ENCODE measurements at regions not wholly inside any gene's neighbourhood (a gene's known extent, or its start where the extent isn't known, plus 50 kb on each side); places are given as distances from the start of the nearest gene placed in this dataset.
"Not testable (repeated sequence)": the region's sequence is repeated elsewhere in the genome, so short reads cannot be mapped to it uniquely, and the experiment has no call there.

GRCh38 chr11:46223252-46223513, 54.3 kb upstream of the CREB3L1 start:
- no peak overlapping the region for H3K4me3 ChIP-seq (ENCODE audit: low read depth, low read length)
- no peak for DNase-seq (ENCODE audit: low read depth)

- H3K4me3 ChIP-seq (ENCODE audit: low read depth, low read length): no peak overlapping the region
- DNase-seq (ENCODE audit: low read depth): no peak
Measured at GRCh38 chr11:46222490-46223251, 54.8 kb upstream of the CREB3L1 start.

GRCh38 chr11:46220313-46220712, 57.1 kb upstream of the CREB3L1 start:
- no peak overlapping the region for H3K4me3 ChIP-seq (ENCODE audit: low read depth, low read length)
- no peak for DNase-seq (ENCODE audit: low read depth)

- H3K4me3 ChIP-seq (ENCODE audit: low read depth, low read length): no peak overlapping the region
- DNase-seq (ENCODE audit: low read depth): no peak
Measured at GRCh38 chr11:46216765-46217089, 60.7 kb upstream of the CREB3L1 start.

DNA sequence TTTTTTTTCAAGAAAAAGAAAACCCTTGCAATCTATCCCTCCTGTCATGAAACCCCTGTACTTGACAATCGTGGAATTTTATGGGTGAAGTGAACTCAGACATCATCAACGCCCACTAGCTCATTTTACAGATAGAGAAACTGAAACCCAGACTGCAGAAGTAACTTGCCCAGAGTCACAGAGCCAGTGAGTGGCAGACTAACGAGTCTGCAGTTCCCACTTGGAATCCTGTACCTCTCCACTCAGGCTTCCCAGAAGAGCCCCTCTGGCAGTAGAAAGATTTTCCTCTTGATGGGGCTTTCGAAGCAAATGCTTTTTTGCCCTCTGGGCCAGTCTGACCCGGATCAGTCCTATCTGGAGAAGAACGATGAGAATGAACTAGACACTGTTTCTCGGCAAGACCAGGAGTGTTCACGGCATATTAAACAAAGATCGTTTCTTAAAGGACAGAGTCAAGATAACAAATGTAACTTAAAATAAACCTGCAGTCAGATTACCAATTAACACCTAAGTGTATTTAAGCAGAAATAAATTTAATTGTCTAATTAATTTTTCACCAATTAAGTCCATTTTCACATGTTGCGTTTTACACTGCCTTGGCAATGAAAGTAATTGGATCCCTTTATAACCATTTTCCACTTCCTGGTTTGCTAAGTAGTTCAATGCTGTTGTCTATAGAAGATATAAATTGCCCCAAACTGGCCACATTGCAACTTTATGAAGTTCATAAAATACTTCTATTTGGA, 61.3 kb upstream of the CREB3L1 start:
- no peak for DNase-seq (ENCODE audit: low read depth)
- H3K4me3 ChIP-seq (ENCODE audit: low read depth, low read length): peak overlapping the region; percentile 20

DNA sequence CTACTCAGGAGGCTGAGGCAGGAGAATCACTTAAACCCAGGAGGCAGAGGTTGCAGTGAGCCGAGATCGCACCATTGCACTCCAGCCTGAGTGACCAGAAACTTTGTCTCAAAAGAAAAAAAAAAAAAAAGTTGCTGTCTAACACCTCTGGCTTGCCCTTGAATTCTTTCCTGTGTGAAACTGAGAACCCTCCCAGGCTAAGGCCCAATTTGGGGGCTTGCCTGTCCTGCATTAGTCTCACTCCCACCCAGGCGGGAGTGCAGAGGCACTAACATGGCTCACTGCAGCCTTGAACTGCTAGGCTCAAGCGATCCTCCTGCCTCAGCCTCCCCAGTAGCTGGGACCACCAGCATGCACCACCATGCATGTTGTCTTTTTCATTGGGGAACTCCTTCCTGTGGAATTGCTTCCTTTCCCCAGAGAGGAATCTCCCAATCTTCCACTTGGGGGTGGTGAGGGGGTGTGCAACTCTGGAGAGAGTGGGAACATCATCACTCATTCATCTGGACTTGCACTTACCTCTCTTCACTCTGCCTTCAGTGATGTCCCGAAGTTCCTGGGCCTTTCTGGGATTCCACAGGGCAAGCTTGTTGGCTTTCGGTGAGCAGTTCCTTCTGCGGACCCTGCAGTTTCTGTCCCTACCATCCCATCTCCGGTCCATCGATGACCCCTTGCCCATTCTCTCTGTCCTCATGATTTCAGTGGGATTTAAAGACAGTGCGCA, 62.1 kb upstream of the CREB3L1 start:
- no peak overlapping the region for H3K4me3 ChIP-seq (ENCODE audit: low read depth, low read length)
- no peak for DNase-seq (ENCODE audit: low read depth)

DNA sequence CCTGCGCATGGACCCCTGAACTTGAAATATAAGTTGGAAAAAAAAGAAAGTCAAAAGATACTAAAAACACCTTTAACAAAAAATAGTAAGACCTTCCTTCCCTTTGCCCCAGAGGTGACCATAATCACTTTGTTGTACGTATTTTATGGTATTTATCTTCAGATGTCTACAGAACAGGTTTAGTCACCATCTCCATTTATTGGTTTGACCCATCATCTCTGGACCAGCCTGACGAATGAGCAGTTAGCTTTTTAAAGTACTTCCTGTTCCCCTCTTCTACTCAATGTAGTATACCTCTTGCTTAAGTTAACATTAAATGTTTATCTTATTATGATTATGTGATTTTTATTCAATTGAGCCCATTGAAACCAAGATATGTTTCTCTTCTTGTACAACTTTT, 64.7 kb upstream of the CREB3L1 start:
- H3K4me3 ChIP-seq (ENCODE audit: low read depth, low read length): no peak overlapping the region
- DNase-seq (ENCODE audit: low read depth): no peak

GRCh38 chr11:46210856-46211255, 66.6 kb upstream of the CREB3L1 start:
- no peak for DNase-seq (ENCODE audit: low read depth)
- H3K4me3 ChIP-seq (ENCODE audit: low read depth, low read length): no peak overlapping the region

- H3K4me3 ChIP-seq (ENCODE audit: low read depth, low read length): no peak overlapping the region
- peak; percentile 46 for DNase-seq (ENCODE audit: low read depth)
Measured at GRCh38 chr11:46210133-46210636, 67.3 kb upstream of the CREB3L1 start.

DNA sequence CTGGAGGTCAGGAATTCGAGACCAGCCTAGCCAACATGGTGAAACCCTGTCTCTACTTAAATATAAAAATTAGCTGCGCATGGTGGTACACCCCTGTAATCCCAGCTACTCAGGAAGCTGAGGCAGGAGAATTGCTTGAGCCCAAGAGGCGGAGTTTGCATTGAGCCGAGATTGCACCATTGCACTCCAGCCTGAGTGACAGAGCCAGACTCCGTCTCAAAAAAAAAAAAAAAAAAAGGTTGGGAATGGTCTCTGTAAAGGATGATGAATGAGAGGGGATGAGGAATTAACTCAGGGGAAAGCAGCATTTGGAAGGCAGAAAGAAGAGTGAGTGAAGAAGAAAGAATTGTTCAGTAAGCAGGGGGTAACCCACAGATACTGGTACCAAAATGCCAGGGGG, 67.8 kb upstream of the CREB3L1 start:
- not testable (repeated sequence) for DNase-seq (ENCODE audit: low read depth)

DNA sequence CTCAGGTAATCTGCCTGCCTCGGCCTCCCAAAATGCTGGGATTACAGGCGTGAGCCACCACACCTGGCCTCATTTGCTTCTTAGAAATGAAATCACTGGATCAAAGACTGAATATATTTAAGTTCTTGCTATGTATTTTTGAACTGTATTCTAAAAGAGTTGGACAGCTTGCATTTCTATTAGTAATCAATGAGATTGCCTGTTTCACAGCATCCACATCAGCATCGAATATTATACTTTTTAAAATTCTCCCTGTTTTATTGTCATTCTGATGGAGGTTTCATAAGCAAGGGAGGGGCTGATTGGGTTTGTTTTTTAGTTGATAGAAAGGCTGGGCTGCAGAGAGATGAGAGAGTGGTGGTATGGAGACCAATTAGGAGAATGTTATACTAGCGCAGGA, 68.7 kb upstream of the CREB3L1 start:
- no peak overlapping the region for H3K4me3 ChIP-seq (ENCODE audit: low read depth, low read length)
- no peak for DNase-seq (ENCODE audit: low read depth)

More for the DNA sequence above, 67.8 kb upstream of the CREB3L1 start:
- H3K4me3 ChIP-seq (ENCODE audit: low read depth, low read length): not testable (repeated sequence)

DNA sequence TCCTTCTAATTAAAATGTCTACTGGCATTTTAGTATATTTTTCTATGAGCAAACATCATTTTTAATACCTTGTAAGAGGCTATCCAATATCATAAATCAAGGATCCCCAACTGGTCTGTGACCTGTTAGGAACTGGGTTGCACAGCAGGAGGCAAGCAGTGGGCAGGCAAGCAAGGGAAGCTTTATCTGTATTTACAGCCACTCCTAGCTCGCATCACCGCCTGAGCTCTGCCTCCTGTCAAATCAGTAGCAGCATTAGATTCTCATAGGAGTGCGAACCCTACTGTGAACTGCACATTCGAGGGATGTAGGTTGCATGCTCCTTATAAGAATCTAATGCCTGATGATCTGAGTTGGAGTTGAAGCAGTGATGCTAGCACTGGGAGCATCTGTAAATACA, 70.2 kb upstream of the CREB3L1 start:
- no peak for DNase-seq (ENCODE audit: low read depth)
- H3K4me3 ChIP-seq (ENCODE audit: low read depth, low read length): no peak overlapping the region

DNA sequence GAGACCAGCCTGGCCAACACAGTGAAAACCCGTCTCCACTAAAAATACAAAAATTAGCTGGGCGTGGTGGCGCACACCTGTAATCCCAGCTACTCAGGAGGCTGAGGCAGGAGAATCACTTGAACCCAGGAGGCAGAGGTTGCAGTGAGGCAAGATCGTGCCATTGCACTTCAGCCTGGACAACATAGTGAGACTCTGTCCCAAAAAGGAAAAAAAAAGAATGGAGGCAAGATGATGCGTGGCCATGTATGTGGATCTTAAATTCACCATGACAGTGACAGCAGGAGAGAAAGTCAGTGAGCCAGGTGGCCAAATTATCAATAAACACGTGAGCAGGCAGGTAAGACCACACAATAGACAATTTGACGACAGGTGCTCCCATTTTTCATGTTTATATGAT, 73.0 kb upstream of the CREB3L1 start:
- DNase-seq (ENCODE audit: low read depth); H3K4me3 ChIP-seq (ENCODE audit: low read depth, low read length): not testable (repeated sequence)

DNA sequence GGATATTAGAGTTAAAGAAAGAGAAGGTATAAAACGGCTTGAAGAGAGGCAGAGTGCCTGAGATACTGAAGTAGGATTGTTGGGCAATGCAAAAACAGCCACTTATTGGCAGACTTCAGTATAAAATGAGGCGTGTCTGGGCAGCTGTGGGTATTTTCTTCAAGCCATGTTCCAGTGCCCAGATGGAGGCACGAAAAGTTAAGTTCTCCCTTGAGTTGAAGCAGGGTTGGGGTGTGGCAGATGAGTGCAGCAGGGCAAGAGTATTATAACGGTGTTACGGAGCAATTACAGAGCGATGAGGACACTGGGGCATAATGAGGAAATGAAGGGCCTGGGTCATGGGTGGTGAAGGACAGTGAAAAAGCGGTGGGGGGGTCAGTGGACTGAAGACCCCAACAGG, 73.7 kb upstream of the CREB3L1 start:
- H3K4me3 ChIP-seq (ENCODE audit: low read depth, low read length): no peak overlapping the region
- DNase-seq (ENCODE audit: low read depth): no peak

DNA sequence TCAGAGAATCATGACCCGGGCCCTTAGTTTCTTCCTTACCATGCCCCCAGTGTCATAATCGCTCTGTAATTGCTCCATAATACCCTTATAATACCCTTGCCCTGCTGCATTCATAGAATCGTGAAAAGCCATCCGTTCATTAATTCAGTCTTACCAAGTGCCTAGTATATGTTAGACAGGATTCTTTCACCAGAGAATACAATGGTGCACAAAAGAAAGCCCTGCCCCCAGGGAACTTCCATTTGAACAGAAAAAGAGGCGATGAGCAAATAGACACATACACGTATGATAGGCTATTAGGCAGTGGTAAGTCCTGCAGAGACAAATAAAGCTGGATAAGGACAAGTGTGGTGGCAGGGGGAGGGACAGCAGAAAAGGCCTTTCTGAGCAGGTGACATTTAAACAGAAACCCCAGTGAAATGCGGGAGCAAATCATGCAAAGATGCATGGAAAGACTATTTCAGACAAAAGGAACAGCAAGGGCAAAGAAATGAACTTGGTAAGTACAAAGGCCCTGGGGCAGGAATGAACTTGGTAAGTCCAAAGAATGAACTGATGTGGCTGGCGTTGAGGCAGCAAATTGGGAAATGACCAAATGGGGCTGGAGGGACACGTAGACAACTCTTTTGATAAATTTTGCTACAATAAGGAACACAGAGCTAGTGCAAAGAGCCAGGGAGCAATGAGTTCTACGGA, 74.6 kb upstream of the CREB3L1 start:
- no peak for DNase-seq (ENCODE audit: low read depth)
- no peak overlapping the region for H3K4me3 ChIP-seq (ENCODE audit: low read depth, low read length)

- no peak overlapping the region for H3K4me3 ChIP-seq (ENCODE audit: low read depth, low read length)
- DNase-seq (ENCODE audit: low read depth): no peak
Measured at GRCh38 chr11:46202149-46202548, 75.3 kb upstream of the CREB3L1 start.

- peak; percentile 19 for DNase-seq (ENCODE audit: low read depth)
- no peak overlapping the region for H3K4me3 ChIP-seq (ENCODE audit: low read depth, low read length)
Measured at GRCh38 chr11:46200537-46201281, 76.8 kb upstream of the CREB3L1 start.

DNA sequence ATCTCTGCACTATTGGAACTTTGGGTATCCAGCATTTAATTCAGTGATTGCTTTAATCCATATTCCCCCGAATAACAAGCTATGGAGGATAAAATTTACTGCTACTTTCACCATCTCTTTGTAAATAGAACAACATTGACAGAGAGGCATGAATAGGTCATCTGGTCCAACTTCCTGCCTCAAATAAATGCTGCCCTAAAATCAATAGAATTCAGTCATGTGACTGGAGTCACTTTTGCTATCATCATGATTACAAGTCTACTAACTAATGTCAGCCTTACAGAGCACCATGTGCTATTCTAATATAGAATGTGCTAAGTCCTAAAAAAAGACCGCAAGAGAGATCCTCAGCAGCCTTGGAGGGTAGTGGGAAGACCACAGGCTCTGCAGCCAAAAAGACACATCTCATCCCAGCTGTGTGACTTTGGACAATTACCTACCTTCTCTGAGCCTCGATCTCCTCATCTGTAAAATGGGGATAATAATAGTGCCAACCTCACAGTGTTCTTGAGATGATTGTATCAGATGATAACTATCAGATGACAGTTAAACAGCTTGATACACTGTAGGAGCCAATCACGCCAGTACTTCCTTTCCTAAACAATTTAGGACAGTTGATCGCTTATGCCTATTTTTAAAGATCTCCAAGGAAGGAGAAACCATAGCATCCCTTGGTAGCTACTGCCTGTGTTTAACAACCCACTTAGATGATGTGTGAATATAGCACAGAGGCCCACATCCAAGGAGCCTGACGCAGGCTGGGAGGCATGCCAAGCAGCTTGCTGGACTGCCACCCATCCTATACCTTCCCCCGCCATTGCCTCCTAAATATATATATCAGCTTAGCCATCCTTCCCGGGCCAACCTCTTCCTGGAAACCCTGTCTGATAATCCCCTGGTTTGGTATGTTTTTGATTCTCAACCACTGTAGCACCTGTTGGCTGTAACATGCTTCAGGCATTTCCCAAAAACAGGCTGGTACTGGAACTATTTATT, 77.3 kb upstream of the PHF21A start:
- DNase-seq (ENCODE audit: low read depth): no peak
- H3K4me3 ChIP-seq (ENCODE audit: low read depth, low read length): no peak overlapping the region

Data from skeletal muscle cell (primary cell).